ENCODE measurements at regions not wholly inside any gene's neighbourhood (a gene's known extent, or its start where the extent isn't known, plus 50 kb on each side); places are given as distances from the start of the nearest gene placed in this dataset.

- no peak for TF ChIP-seq CTCF (IDR thresholded peaks at IDR 0.05; ENCODE audit: insufficient read depth, low read length, missing control alignments)
- ChIA-PET CTCF (interaction anchor here (1.7 kb wide), 1 partner anchor 141 kb away, joined by 4 read pairs; no protein-coding TSS in a partner anchor), POLR2A (no interaction called here)
- DNase-seq (ENCODE audit: low read depth, low spot score) = no peak
- H3K4me3 ChIP-seq (ENCODE audit: low read depth, low read length) = no peak overlapping the region
Observed at GRCh38 chr11:88402784-88403183, 65.2 kb upstream of the CTSC start.

- ChIA-PET CTCF (interaction anchor here (1.7 kb wide), 1 partner anchor 142 kb away, joined by 4 read pairs; no protein-coding TSS in a partner anchor), POLR2A (no interaction called here)
- TF ChIP-seq CTCF (IDR thresholded peaks at IDR 0.05; ENCODE audit: insufficient read depth, low read length, missing control alignments) = no peak
- peak; percentile 58 for DNase-seq (ENCODE audit: low read depth, low spot score)
- peak overlapping the region; percentile 18; the same call in 1 of the 2 replicates for H3K4me3 ChIP-seq (ENCODE audit: low read depth, low read length)
Observed at GRCh38 chr11:88402192-88402715, 64.7 kb upstream of the CTSC start.

GRCh38 chr11:88398791-88399570, 61.4 kb upstream of the CTSC start:
- no peak for TF ChIP-seq CTCF (IDR thresholded peaks at IDR 0.05; ENCODE audit: insufficient read depth, low read length, missing control alignments)
- no peak overlapping the region for H3K4me3 ChIP-seq (ENCODE audit: low read depth, low read length)
- no peak for DNase-seq (ENCODE audit: low read depth, low spot score)
- CTCF ChIA-PET = no interaction called here
- POLR2A ChIA-PET = no interaction called here

- DNase-seq (ENCODE audit: low read depth, low spot score) = no peak
- no peak for TF ChIP-seq CTCF (IDR thresholded peaks at IDR 0.05; ENCODE audit: insufficient read depth, low read length, missing control alignments)
- H3K4me3 ChIP-seq (ENCODE audit: low read depth, low read length) = no peak overlapping the region
- ChIA-PET CTCF (no interaction called here), POLR2A (no interaction called here)
Observed at GRCh38 chr11:88398372-88398771, 60.8 kb upstream of the CTSC start.

GRCh38 chr11:88390254-88390653, 52.7 kb upstream of the CTSC start:
- CTCF ChIA-PET = interaction anchor here (1.1 kb wide), 1 partner anchor 12 kb away, joined by 3 read pairs; no protein-coding TSS in a partner anchor
- TF ChIP-seq CTCF (IDR thresholded peaks at IDR 0.05; ENCODE audit: insufficient read depth, low read length, missing control alignments) = no peak
- DNase-seq (ENCODE audit: low read depth, low spot score) = no peak
- POLR2A ChIA-PET = no interaction called here
- no peak overlapping the region for H3K4me3 ChIP-seq (ENCODE audit: low read depth, low read length)

GRCh38 chr11:88387957-88388356, 50.4 kb upstream of the CTSC start:
- DNase-seq (ENCODE audit: low read depth, low spot score) = no peak
- TF ChIP-seq CTCF (IDR thresholded peaks at IDR 0.05; ENCODE audit: insufficient read depth, low read length, missing control alignments) = no peak
- ChIA-PET POLR2A (no interaction called here), CTCF (no interaction called here)
- no peak overlapping the region for H3K4me3 ChIP-seq (ENCODE audit: low read depth, low read length)

All from AG04449 (cell line).